H1 (cell line): ENCODE measurements at regions not wholly inside any gene's neighbourhood (a gene's known extent, or its start where the extent isn't known, plus 50 kb on each side); places are given as distances from the start of the nearest gene placed in this dataset.
A peak's percentile ranks its signal among the peaks of the same experiment; 100 is the strongest.

Experiments
- CTCF ChIA-PET: fragments of 300-600 bp; sonication (Branson Sonifier 250); formaldehyde crosslinking; loops from one replicate; lab custom pipeline; 2021; ENCODE audit not compliant: partially characterized antibody; lab: Charles Lee
- POLR2A ChIA-PET: fragments of 300-600 bp; sonication (Branson Sonifier 250); formaldehyde crosslinking; loops from one replicate; lab custom pipeline; 2021; ENCODE audit warnings: inconsistent platforms; ENCODE audit not compliant: partially characterized antibody; lab: Charles Lee
- DNase-seq, 2 experiments: peaks; one replicate each; pipeline versions ENCODE4 v3.0.0 to v3.0.0-alpha.2; 2010 to 2022; ENCODE audit warnings: low spot score in 2 of 2, low read depth in 1 of 2, mixed read lengths in 1 of 2
- FAIRE-seq: peaks from 2 replicates; lab custom pipeline; 2011; peaks lifted over from hg19 to GRCh38; lab: Jason Lieb, UNC
- H2AFZ ChIP-seq: 2 replicates; pipeline ENCODE4 v1.8.1; 2012; ENCODE audit warnings: low read length, inconsistent platforms
- H2AK5ac ChIP-seq: 2 replicates; pipeline ENCODE4 v1.6.1; 2013; ENCODE audit warnings: low read depth, low read length
- H2BK120ac ChIP-seq: replicated peaks from 2 replicates; pipeline ENCODE3; 2013; ENCODE audit warnings: low read depth, low read length, inconsistent platforms
- H2BK12ac ChIP-seq: 2 replicates; pipeline ENCODE4 v1.6.1; 2013; ENCODE audit warnings: low read depth, low read length
- H2BK15ac ChIP-seq: 2 replicates; pipeline ENCODE4 v1.6.1; 2013; ENCODE audit warnings: low read length
- H2BK20ac ChIP-seq: 2 replicates; pipeline ENCODE4 v1.6.1; 2013; ENCODE audit warnings: low read length
- H2BK5ac ChIP-seq: 2 replicates; pipeline ENCODE4 v1.6.1; 2013; ENCODE audit warnings: low read depth, low read length
- H3K14ac ChIP-seq: 2 replicates; pipeline ENCODE4 v1.6.1; 2013; ENCODE audit warnings: inconsistent platforms; ENCODE audit not compliant: insufficient read length
- H3K18ac ChIP-seq: 2 replicates; pipeline ENCODE4 v1.6.1; 2013; ENCODE audit warnings: low read length; ENCODE audit errors: extremely low read depth
- H3K23ac ChIP-seq: 2 replicates; pipeline ENCODE4 v1.6.1; 2013; ENCODE audit warnings: inconsistent platforms; ENCODE audit not compliant: insufficient read length
- H3K23me2 ChIP-seq: 2 replicates; pipeline ENCODE4 v1.6.1; 2013; ENCODE audit warnings: low read depth, low read length
- H3K27ac ChIP-seq: 2 replicates; pipeline ENCODE4 v1.6.1; 2011; ENCODE audit warnings: low read depth, low read length, inconsistent platforms
- H3K27me3 ChIP-seq, 4 experiments: replicated peaks in 1 of 4; 1 replicate in 1 of 4; 2 replicates in 3 of 4; pipeline versions ENCODE4 v1.6.1 to v1.8.1; 2011 to 2013; ENCODE audit warnings: low read length in 3 of 4, mild to moderate bottlenecking in 3 of 4, inconsistent platforms in 2 of 4, mixed read lengths in 2 of 4, moderate library complexity in 1 of 4; ENCODE audit not compliant: control insufficient read depth in 3 of 4, insufficient read depth in 3 of 4; ENCODE audit errors: extremely low read depth in 1 of 4
- H3K36me3 ChIP-seq, 4 experiments: 2 replicates each; pipeline versions ENCODE4 v1.6.1 to v1.8.1; 2011 to 2013; ENCODE audit warnings: mild to moderate bottlenecking in 4 of 4, low read length in 3 of 4, moderate library complexity in 2 of 4, control low read depth in 1 of 4, inconsistent platforms in 1 of 4; ENCODE audit not compliant: insufficient read depth in 4 of 4, control insufficient read depth in 2 of 4
- H3K4ac ChIP-seq: replicated peaks from 2 replicates; pipeline ENCODE3; 2013; ENCODE audit warnings: low read length, low read depth, mixed read lengths, inconsistent platforms; ENCODE audit not compliant: insufficient read length
- H3K4me1 ChIP-seq, 4 experiments: replicated peaks in 1 of 4; 1 replicate in 1 of 4; 2 replicates in 3 of 4; pipeline versions ENCODE4 v1.6.1 to v1.8.1; 2011 to 2013; ENCODE audit warnings: low read length in 3 of 4, inconsistent platforms in 2 of 4, mixed read lengths in 1 of 4; ENCODE audit not compliant: insufficient read depth in 4 of 4, control insufficient read depth in 3 of 4
- H3K4me2 ChIP-seq, 2 experiments: 2 replicates each; pipeline versions ENCODE4 v1.6.1 to v1.8.1; 2011 to 2013; ENCODE audit warnings: low read depth in 2 of 2, low read length in 2 of 2, control low read depth in 1 of 2, inconsistent platforms in 1 of 2, mild to moderate bottlenecking in 1 of 2; ENCODE audit not compliant: insufficient read depth in 1 of 2
- H3K4me3 ChIP-seq, 4 experiments: fragments of 200-600, 300-600 bp in 1 of 4; sonication (generic), shearing (Covaris generic), sonication (Bioruptor Twin) in 1 of 4; 2 replicates each; pipeline versions ENCODE4 v1.5.1 to v1.8.1; 2011 to 2016; ENCODE audit warnings: low read length in 4 of 4, low read depth in 3 of 4, control low read depth in 2 of 4, inconsistent platforms in 2 of 4, mild to moderate bottlenecking in 2 of 4, mixed read lengths in 1 of 4, moderate library complexity in 1 of 4; ENCODE audit not compliant: insufficient read depth in 2 of 4; ENCODE audit errors: extremely low read depth in 1 of 4
- H3K56ac ChIP-seq: replicated peaks from 2 replicates; pipeline ENCODE3; 2013; ENCODE audit warnings: low read depth, mild to moderate bottlenecking, mixed read lengths, low read length, inconsistent platforms; ENCODE audit not compliant: insufficient read length
- H3K79me1 ChIP-seq: 2 replicates; pipeline ENCODE4 v1.6.1; 2013; ENCODE audit warnings: low read depth, low read length, control low read depth
- H3K79me2 ChIP-seq, 2 experiments: 2 replicates each; pipeline versions ENCODE4 v1.6.1 to v1.8.1; 2012 to 2013; ENCODE audit warnings: low read length in 2 of 2, mild to moderate bottlenecking in 2 of 2, inconsistent platforms in 1 of 2; ENCODE audit not compliant: insufficient read depth in 2 of 2, control insufficient read depth in 1 of 2
- H3K9ac ChIP-seq, 4 experiments: replicated peaks in 1 of 4; 1 replicate in 1 of 4; 2 replicates in 3 of 4; pipeline versions ENCODE4 v1.6.1 to v1.8.1; 2011 to 2013; ENCODE audit warnings: low read depth in 3 of 4, low read length in 3 of 4, control low read depth in 2 of 4, mild to moderate bottlenecking in 2 of 4, moderate library complexity in 2 of 4, inconsistent platforms in 1 of 4; ENCODE audit errors: extremely low read depth in 1 of 4
- H3K9me3 ChIP-seq, 2 experiments: 2 replicates each; pipeline versions ENCODE4 v1.6.1 to v1.8.1; 2012 to 2013; ENCODE audit warnings: mild to moderate bottlenecking in 2 of 2, moderate library complexity in 2 of 2, control low read depth in 1 of 2, inconsistent platforms in 1 of 2, low read depth in 1 of 2, low read length in 1 of 2, mixed read lengths in 1 of 2; ENCODE audit not compliant: insufficient read depth in 2 of 2
- H4K20me1 ChIP-seq, 2 experiments: replicated peaks in 1 of 2; 2 replicates each; pipeline versions ENCODE3 to v1.8.1; 2011 to 2013; ENCODE audit warnings: inconsistent platforms in 2 of 2, low read length in 2 of 2, mild to moderate bottlenecking in 1 of 2; ENCODE audit not compliant: insufficient read depth in 2 of 2, control insufficient read depth in 1 of 2
- H4K5ac ChIP-seq: 2 replicates; pipeline ENCODE4 v1.6.1; 2013; ENCODE audit warnings: low read length, low read depth, mixed read lengths, inconsistent platforms; ENCODE audit not compliant: insufficient read length
- H4K8ac ChIP-seq: 2 replicates; pipeline ENCODE4 v1.8.0; 2013; ENCODE audit warnings: mild to moderate bottlenecking, moderate library complexity, low read length, inconsistent platforms; ENCODE audit not compliant: insufficient read depth; ENCODE audit errors: extremely low read depth
- H4K91ac ChIP-seq: replicated peaks from 2 replicates; pipeline ENCODE3; 2013; ENCODE audit warnings: low read length, mixed read lengths, inconsistent platforms; ENCODE audit not compliant: insufficient read length
- CTCF ChIP-seq, 3 experiments: IDR thresholded peaks; 1 replicate in 2 of 3; 2 replicates in 1 of 3; pipeline versions ENCODE4 v1.5.1 to v1.6.1; 2011; ENCODE audit warnings: low read length in 3 of 3, mild to moderate bottlenecking in 3 of 3, inconsistent platforms in 2 of 3, low read depth in 1 of 3, moderate library complexity in 1 of 3; ENCODE audit not compliant: insufficient read depth in 1 of 3; ENCODE audit errors: control extremely low read depth in 1 of 3
- POU5F1 ChIP-seq: IDR thresholded peaks from 2 replicates; pipeline ENCODE4 v1.6.1; 2011; ENCODE audit warnings: low read depth, mild to moderate bottlenecking, low read length, moderate library complexity
- RAD21 ChIP-seq, 2 experiments: IDR thresholded peaks in 1 of 2; conservative IDR thresholded peaks in 1 of 2; 2 replicates each; pipeline ENCODE4 v1.6.1; 2011; ENCODE audit warnings: low read depth in 2 of 2, low read length in 2 of 2, improper control_type of control experiment in 1 of 2, inconsistent platforms in 1 of 2, mild to moderate bottlenecking in 1 of 2, moderate library complexity in 1 of 2
- WGBS, 2 experiments: shearing (Covaris generic) in 1 of 2; methylation state at CpG; one replicate each; pipeline versions ENCODE4 v1.1.6 to v1.1.7; 2013 to 2015; ENCODE audit warnings: low lambda C conversion rate in 2 of 2, mixed read lengths in 2 of 2, inconsistent platforms in 1 of 2, low coverage in 1 of 2, missing lambda C conversion rate in 1 of 2; ENCODE audit not compliant: insufficient replicate concordance in 2 of 2, insufficient coverage in 1 of 2, insufficient read length in 1 of 2; ENCODE audit errors: extremely low coverage in 1 of 2, missing lambda C conversion rate in 1 of 2; 5-methylcytosine and 5-hydroxymethylcytosine counted together

DNA sequence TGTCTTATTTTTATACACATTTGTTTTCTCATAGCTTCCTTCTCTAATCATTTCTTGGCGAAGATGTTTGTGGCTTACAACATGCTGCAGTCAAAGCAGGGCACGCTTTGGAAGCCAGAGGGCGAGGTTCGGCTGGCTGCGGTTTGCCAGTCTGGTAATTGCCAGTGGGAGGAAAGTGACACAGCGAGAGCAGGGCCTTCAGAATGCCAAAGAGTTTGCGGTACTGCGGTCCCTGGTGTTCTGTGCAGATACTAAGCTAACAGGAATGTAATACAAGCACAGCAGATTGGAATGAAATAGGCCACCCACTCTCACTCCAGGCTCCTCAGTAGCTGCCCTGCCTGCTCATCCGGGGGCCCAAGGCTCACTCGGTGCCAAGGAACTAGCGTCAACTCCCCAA, 58.7 kb upstream of the TGM3 start:
- Histone ChIP-seq H3K79me2 (no peaks in the 10 kb centered on the region), H4K91ac (no peak overlapping the region), H3K4me3 (no peak overlapping the region), H3K27ac (no peak overlapping the region), H2BK20ac (peak overlapping the region; percentile 15; the same call in 1 of the 2 replicates), H3K79me1 (no peaks in the 10 kb centered on the region), H2BK5ac (no peak overlapping the region), H3K4me1 (peaks cover 5 to 13% (median 9%) of the 10 kb centered on the region in 4 experiments), H4K20me1 (no peaks in the 10 kb centered on the region), H3K4ac (no peak overlapping the region), H3K9ac (no peak overlapping the region), H3K4me2 (no peak overlapping the region), H3K27me3 (no peaks in the 10 kb centered on the region), H3K18ac (0 out of 2 replicates have a peak overlapping the region, but pooled peaks have one; percentile 48), H2AK5ac (no peak overlapping the region), H4K5ac (no peak overlapping the region), H2BK15ac (no peak overlapping the region), H3K14ac (no peak overlapping the region), H2AFZ (peak overlapping the region; percentile 52; the same call in 1 of the 2 replicates), H3K56ac (no peak overlapping the region), H3K23me2 (no peaks in the 10 kb centered on the region), H3K23ac (no peak overlapping the region), H2BK120ac (no peak overlapping the region), H3K9me3 (no peaks in the 10 kb centered on the region), H3K36me3 (no peaks in the 10 kb centered on the region), H2BK12ac (no peak overlapping the region), H4K8ac (no peak overlapping the region)
- ChIA-PET CTCF (interaction anchor here (0.8 to 3.1 kb wide), 15 partner anchors 9 to 126 kb away, joined by 3 to 14 read pairs (median 4); no protein-coding TSS in a partner anchor), POLR2A (interaction anchor here (0.8 kb wide), 1 partner anchor 18 kb away, joined by 4 read pairs; no protein-coding TSS in a partner anchor)
- DNase-seq, result no peak
- TF ChIP-seq CTCF (IDR thresholded peaks at IDR 0.05; ENCODE audit: control extremely low read depth in 1 of 3, insufficient read depth in 1 of 3, low read depth in 1 of 3, low read length in 3 of 3) (peak; percentile 37 to 51 (median 42); a peak in 3 of 4 replicates), POU5F1 (no peak), RAD21 (IDR thresholded peaks at IDR 0.05 in 1 of 2, conservative IDR thresholded peaks at IDR 0.05 in 1 of 2; ENCODE audit: low read depth in 2 of 2, low read length in 2 of 2) (peak; percentile 35 to 54; a peak in 3 of 4 replicates)
- FAIRE-seq, result no peak
- 79% methylated on average over 11 of the region's 11 CpGs; no CpG with 5 or more reads in 1 of the 2 experiments for WGBS, 2 experiments
